ENCODE measurements at regions not wholly inside any gene's neighbourhood (a gene's known extent, or its start where the extent isn't known, plus 50 kb on each side); places are given as distances from the start of the nearest gene placed in this dataset.
"Not testable (repeated sequence)": the region's sequence is repeated elsewhere in the genome, so short reads cannot be mapped to it uniquely, and the experiment has no call there.

GRCh38 chr12:85466890-85467289 lies 186.9 kb downstream of the ALX1 start:
- DNase-seq (ENCODE audit: low read depth in 2 of 2), result peak in 1 of 2 donors; percentile 38
- no peak overlapping the region for H3K4me3 ChIP-seq (replicated peaks in 1 of 2; ENCODE audit: low read depth in 2 of 2, low read length in 2 of 2)
- TF ChIP-seq CTCF (IDR thresholded peaks at IDR 0.05; ENCODE audit: low read depth, low read length), result no peak

- TF ChIP-seq CTCF (IDR thresholded peaks at IDR 0.05; ENCODE audit: low read depth, low read length), result peak; percentile 86
- DNase-seq (ENCODE audit: low read depth in 2 of 2), result peak; percentile 78 to 82
- H3K4me3 ChIP-seq (replicated peaks in 1 of 2; ENCODE audit: low read depth in 2 of 2, low read length in 2 of 2), result peak overlapping the region; percentile 19 to 32
Measured at GRCh38 chr12:85468356-85469157, 188.5 kb downstream of the ALX1 start.

- DNase-seq (ENCODE audit: low read depth in 2 of 2), result peak in 1 of 2 donors; percentile 8
- peak overlapping the region; percentile 19 to 32 for H3K4me3 ChIP-seq (replicated peaks in 1 of 2; ENCODE audit: low read depth in 2 of 2, low read length in 2 of 2)
Measured at GRCh38 chr12:85469158-85470086, 189.4 kb downstream of the ALX1 start.

- not testable (repeated sequence) for DNase-seq (ENCODE audit: low read depth in 2 of 2)
Measured at GRCh38 chr12:85475277-85475676, 195.3 kb downstream of the ALX1 start.

GRCh38 chr12:85476756-85477155 lies 196.7 kb downstream of the ALX1 start:
- no peak for DNase-seq (ENCODE audit: low read depth in 2 of 2)
- no peak overlapping the region for H3K4me3 ChIP-seq (replicated peaks in 1 of 2; ENCODE audit: low read depth in 2 of 2, low read length in 2 of 2)
- no peak for TF ChIP-seq CTCF (IDR thresholded peaks at IDR 0.05; ENCODE audit: low read depth, low read length)

More at GRCh38 chr12:85475277-85475676, 195.3 kb downstream of the ALX1 start:
- not testable (repeated sequence) for H3K4me3 ChIP-seq (replicated peaks in 1 of 2; ENCODE audit: low read depth in 2 of 2, low read length in 2 of 2)

- no peak for TF ChIP-seq CTCF (IDR thresholded peaks at IDR 0.05; ENCODE audit: low read depth, low read length)
- no peak overlapping the region for H3K4me3 ChIP-seq (replicated peaks in 1 of 2; ENCODE audit: low read depth in 2 of 2, low read length in 2 of 2)
- DNase-seq (ENCODE audit: low read depth in 2 of 2), result no peak
Measured at GRCh38 chr12:85484387-85484786, 204.4 kb downstream of the ALX1 start.

- DNase-seq (ENCODE audit: low read depth in 2 of 2), result no peak
- TF ChIP-seq CTCF (IDR thresholded peaks at IDR 0.05; ENCODE audit: low read depth, low read length), result no peak
- H3K4me3 ChIP-seq (replicated peaks in 1 of 2; ENCODE audit: low read depth in 2 of 2, low read length in 2 of 2), result no peak overlapping the region
Measured at GRCh38 chr12:85489194-85489593, 209.2 kb downstream of the ALX1 start.
